ENCODE measurements at regions not wholly inside any gene's neighbourhood (a gene's known extent, or its start where the extent isn't known, plus 50 kb on each side); places are given as distances from the start of the nearest gene placed in this dataset.
"Not testable (repeated sequence)": the region's sequence is repeated elsewhere in the genome, so short reads cannot be mapped to it uniquely, and the experiment has no call there.

DNA sequence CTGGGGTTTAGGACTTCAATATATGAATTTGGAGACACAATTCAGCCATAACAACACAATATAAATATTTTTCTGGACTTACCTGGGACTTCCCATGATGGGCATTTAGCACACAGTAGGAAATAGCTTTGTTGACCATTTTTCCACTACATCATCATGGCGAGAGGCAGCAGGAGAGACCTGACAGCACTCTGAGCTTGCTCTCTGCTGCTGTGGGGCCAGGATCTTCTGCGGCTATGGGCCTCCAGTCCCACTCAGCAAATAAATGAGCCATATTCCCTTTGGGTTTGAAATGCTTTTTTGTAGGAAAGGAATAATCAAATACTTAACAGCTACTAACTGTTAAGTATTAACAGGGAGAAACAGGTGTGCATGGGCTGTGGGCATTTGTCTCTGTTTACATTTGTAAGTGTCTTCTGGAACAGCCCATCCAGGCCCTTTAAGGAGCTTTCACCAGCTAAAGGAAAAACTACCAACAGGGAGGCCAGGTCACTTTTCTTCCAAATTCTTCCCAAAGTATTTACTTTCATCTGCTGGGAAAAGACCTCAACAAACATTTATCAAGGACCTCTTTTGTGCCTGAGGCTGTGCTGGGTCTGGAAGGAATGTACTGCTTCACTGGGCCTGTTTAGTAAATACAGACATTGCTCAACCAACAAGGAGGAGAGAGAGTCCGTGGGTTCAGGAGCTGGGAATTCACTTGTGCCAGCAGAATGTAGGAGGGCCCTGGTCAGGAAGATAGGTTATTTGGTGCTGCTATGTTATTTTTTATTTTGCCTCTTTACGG is 133.2 kb downstream of the LRIG2 start:
- no peak for DNase-seq
- Histone ChIP-seq H3K4me3 (ENCODE audit: low read depth, low read length) (no peak overlapping the region), H3K27ac (no peak overlapping the region), H3K36me3 (replicated peaks) (no peaks in the 10 kb centered on the region), H3K27me3 (replicated peaks) (no peaks in the 10 kb centered on the region)
- TF ChIP-seq, protein P1, sequence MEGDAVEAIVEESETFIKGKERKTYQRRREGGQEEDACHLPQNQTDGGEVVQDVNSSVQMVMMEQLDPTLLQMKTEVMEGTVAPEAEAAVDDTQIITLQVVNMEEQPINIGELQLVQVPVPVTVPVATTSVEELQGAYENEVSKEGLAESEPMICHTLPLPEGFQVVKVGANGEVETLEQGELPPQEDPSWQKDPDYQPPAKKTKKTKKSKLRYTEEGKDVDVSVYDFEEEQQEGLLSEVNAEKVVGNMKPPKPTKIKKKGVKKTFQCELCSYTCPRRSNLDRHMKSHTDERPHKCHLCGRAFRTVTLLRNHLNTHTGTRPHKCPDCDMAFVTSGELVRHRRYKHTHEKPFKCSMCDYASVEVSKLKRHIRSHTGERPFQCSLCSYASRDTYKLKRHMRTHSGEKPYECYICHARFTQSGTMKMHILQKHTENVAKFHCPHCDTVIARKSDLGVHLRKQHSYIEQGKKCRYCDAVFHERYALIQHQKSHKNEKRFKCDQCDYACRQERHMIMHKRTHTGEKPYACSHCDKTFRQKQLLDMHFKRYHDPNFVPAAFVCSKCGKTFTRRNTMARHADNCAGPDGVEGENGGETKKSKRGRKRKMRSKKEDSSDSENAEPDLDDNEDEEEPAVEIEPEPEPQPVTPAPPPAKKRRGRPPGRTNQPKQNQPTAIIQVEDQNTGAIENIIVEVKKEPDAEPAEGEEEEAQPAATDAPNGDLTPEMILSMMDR (IDR thresholded peaks at IDR 0.05; ENCODE audit: low read depth, low read length, missing control alignments) = no peak
- in situ Hi-C loops (cut with HindIII; ENCODE audit: low pct_ligation_motif_present, low sequenced_read_pairs) = no loop called here

GRCh38 chr1:113207019-113207418 is 134.0 kb downstream of the LRIG2 start:
- no peak overlapping the region for H3K4me3 ChIP-seq (ENCODE audit: low read depth, low read length)
- no peak for DNase-seq
- TF ChIP-seq, protein P1 (IDR thresholded peaks at IDR 0.05; ENCODE audit: low read depth, low read length, missing control alignments) = no peak
- no peaks in the 10 kb centered on the region for H3K27me3 ChIP-seq (replicated peaks)
- H3K36me3 ChIP-seq (replicated peaks) = no peaks in the 10 kb centered on the region
- H3K27ac ChIP-seq = no peak overlapping the region
- in situ Hi-C loops (cut with HindIII; ENCODE audit: low pct_ligation_motif_present, low sequenced_read_pairs) = no loop called here

DNA sequence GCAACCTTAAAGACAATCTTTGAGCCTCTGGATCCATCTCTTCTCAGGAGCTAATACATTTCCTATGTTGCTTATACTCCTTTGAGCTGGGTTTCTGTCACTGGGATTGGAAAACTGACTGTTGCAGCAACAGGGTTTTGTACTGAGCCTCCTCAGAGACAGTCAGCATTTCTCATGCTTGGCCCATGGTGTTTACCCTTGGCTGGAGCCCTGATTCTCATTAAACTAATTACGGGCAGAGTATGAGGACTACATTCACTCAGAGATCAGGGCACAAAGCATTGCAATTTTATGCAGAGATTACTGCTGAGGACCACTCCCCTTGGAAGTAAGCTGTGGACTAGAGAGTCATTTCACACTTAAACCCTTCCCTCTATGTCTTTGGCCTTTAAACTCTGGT is 134.5 kb downstream of the LRIG2 start:
- H3K27me3 ChIP-seq (replicated peaks) = no peaks in the 10 kb centered on the region
- no peak overlapping the region for H3K27ac ChIP-seq
- in situ Hi-C loops (cut with HindIII; ENCODE audit: low pct_ligation_motif_present, low sequenced_read_pairs) = no loop called here
- TF ChIP-seq, protein P1 (IDR thresholded peaks at IDR 0.05; ENCODE audit: low read depth, low read length, missing control alignments) = no peak
- no peak overlapping the region for H3K4me3 ChIP-seq (ENCODE audit: low read depth, low read length)
- no peak for DNase-seq
- H3K36me3 ChIP-seq (replicated peaks) = no peaks in the 10 kb centered on the region

DNA sequence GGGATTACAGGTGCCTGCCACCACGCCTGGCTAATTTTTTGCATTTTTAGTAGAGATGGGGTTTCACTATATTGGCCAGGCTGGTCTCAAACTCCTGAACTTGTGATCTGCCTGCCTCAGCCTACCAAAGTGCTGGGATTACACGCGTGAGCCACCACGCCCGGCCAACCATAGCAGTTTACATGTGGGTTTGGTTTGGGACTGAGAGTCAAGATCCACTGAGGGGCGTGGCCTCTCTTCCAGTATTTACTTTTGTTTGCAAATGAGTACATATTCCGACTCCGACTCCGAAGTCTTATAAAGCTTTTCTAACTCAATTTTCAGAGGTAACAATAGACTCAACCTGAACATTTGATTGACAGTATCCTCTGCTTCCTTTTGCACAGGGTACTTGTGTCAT is 135.4 kb downstream of the LRIG2 start:
- in situ Hi-C loops (cut with HindIII; ENCODE audit: low pct_ligation_motif_present, low sequenced_read_pairs); H3K27ac ChIP-seq; H3K27me3 ChIP-seq (replicated peaks); H3K4me3 ChIP-seq (ENCODE audit: low read depth, low read length); DNase-seq; H3K36me3 ChIP-seq (replicated peaks): not testable (repeated sequence)

DNA sequence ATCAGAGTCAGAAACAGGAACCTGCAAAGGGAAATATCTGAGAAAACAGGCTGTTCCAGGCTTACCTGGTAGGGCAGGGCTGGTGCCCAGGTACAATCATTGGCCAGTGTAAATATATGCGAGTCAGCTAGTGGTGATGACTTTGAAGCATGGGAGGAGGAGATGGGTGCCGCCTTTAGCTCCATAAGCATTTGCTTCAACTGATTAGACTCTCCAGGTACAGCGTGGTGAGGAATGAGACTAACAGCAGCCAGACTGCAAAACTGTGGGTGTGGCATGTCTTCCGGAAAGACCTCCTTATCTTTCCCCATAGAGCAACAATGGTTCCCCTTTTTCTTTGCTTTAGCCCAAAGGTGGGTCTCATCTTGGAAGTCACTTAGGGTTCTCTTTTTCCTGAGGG is 137.2 kb downstream of the LRIG2 start:
- in situ Hi-C loops (cut with HindIII; ENCODE audit: low pct_ligation_motif_present, low sequenced_read_pairs) = no loop called here
- H3K4me3 ChIP-seq (ENCODE audit: low read depth, low read length) = no peak overlapping the region
- H3K36me3 ChIP-seq (replicated peaks) = no peaks in the 10 kb centered on the region
- no peaks in the 10 kb centered on the region for H3K27me3 ChIP-seq (replicated peaks)
- no peak for DNase-seq
- TF ChIP-seq, protein P1 (IDR thresholded peaks at IDR 0.05; ENCODE audit: low read depth, low read length, missing control alignments) = no peak
- no peak overlapping the region for H3K27ac ChIP-seq

DNA sequence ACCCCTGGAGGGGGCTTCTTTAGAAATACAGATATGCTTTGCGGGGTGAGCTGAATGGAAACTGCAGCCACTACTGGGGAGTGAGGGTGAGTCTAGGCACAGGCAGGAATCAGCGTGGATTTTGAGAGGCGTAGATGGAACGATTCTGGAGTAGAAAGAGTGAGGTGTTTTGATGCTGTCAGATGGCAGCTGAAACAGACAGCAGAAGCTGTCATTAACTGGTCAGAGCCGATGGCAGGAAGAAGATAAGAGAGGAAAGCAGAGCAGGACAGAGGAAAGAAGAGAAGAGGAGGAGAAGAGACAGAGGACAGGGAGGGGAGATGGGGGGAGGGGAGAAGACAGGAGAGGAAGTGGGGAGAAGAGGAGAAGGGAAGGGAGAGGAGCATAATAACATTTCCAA is 138.5 kb downstream of the LRIG2 start:
- Histone ChIP-seq H3K4me3 (ENCODE audit: low read depth, low read length) (no peak overlapping the region), H3K27me3 (replicated peaks) (peaks cover 2% of the 10 kb centered on the region), H3K27ac (no peak overlapping the region), H3K36me3 (replicated peaks) (no peaks in the 10 kb centered on the region)
- DNase-seq = no peak
- in situ Hi-C loops (cut with HindIII; ENCODE audit: low pct_ligation_motif_present, low sequenced_read_pairs) = no loop called here
- TF ChIP-seq, protein P1 (IDR thresholded peaks at IDR 0.05; ENCODE audit: low read depth, low read length, missing control alignments) = no peak

All from brain microvascular endothelial cell (primary cell).